H1 (cell line): ENCODE measurements at regions not wholly inside any gene's neighbourhood (a gene's known extent, or its start where the extent isn't known, plus 50 kb on each side); places are given as distances from the start of the nearest gene placed in this dataset.

Experiments used
- CTCF ChIA-PET: fragments of 300-600 bp; sonication (Branson Sonifier 250); formaldehyde crosslinking; loops from one replicate; lab custom pipeline; 2021; ENCODE audit not compliant: partially characterized antibody; lab: Charles Lee
- POLR2A ChIA-PET: fragments of 300-600 bp; sonication (Branson Sonifier 250); formaldehyde crosslinking; loops from one replicate; lab custom pipeline; 2021; ENCODE audit warnings: inconsistent platforms; ENCODE audit not compliant: partially characterized antibody; lab: Charles Lee
- DNase-seq, 2 experiments: peaks; one replicate each; pipeline versions ENCODE4 v3.0.0 to v3.0.0-alpha.2; 2010 to 2022; ENCODE audit warnings: low spot score in 2 of 2, low read depth in 1 of 2, mixed read lengths in 1 of 2
- FAIRE-seq: peaks from 2 replicates; lab custom pipeline; 2011; peaks lifted over from hg19 to GRCh38; lab: Jason Lieb, UNC
- H2AFZ ChIP-seq: 2 replicates; pipeline ENCODE4 v1.8.1; 2012; ENCODE audit warnings: low read length, inconsistent platforms
- H2AK5ac ChIP-seq: 2 replicates; pipeline ENCODE4 v1.6.1; 2013; ENCODE audit warnings: low read depth, low read length
- H2BK120ac ChIP-seq: replicated peaks from 2 replicates; pipeline ENCODE3; 2013; ENCODE audit warnings: low read depth, low read length, inconsistent platforms
- H2BK12ac ChIP-seq: 2 replicates; pipeline ENCODE4 v1.6.1; 2013; ENCODE audit warnings: low read depth, low read length
- H2BK15ac ChIP-seq: 2 replicates; pipeline ENCODE4 v1.6.1; 2013; ENCODE audit warnings: low read length
- H2BK20ac ChIP-seq: 2 replicates; pipeline ENCODE4 v1.6.1; 2013; ENCODE audit warnings: low read length
- H2BK5ac ChIP-seq: 2 replicates; pipeline ENCODE4 v1.6.1; 2013; ENCODE audit warnings: low read depth, low read length
- H3K14ac ChIP-seq: 2 replicates; pipeline ENCODE4 v1.6.1; 2013; ENCODE audit warnings: inconsistent platforms; ENCODE audit not compliant: insufficient read length
- H3K18ac ChIP-seq: 2 replicates; pipeline ENCODE4 v1.6.1; 2013; ENCODE audit warnings: low read length; ENCODE audit errors: extremely low read depth
- H3K23ac ChIP-seq: 2 replicates; pipeline ENCODE4 v1.6.1; 2013; ENCODE audit warnings: inconsistent platforms; ENCODE audit not compliant: insufficient read length
- H3K23me2 ChIP-seq: 2 replicates; pipeline ENCODE4 v1.6.1; 2013; ENCODE audit warnings: low read depth, low read length
- H3K27ac ChIP-seq: 2 replicates; pipeline ENCODE4 v1.6.1; 2011; ENCODE audit warnings: low read depth, low read length, inconsistent platforms
- H3K27me3 ChIP-seq, 4 experiments: replicated peaks in 1 of 4; 1 replicate in 1 of 4; 2 replicates in 3 of 4; pipeline versions ENCODE4 v1.6.1 to v1.8.1; 2011 to 2013; ENCODE audit warnings: low read length in 3 of 4, mild to moderate bottlenecking in 3 of 4, inconsistent platforms in 2 of 4, mixed read lengths in 2 of 4, moderate library complexity in 1 of 4; ENCODE audit not compliant: control insufficient read depth in 3 of 4, insufficient read depth in 3 of 4; ENCODE audit errors: extremely low read depth in 1 of 4
- H3K36me3 ChIP-seq, 4 experiments: 2 replicates each; pipeline versions ENCODE4 v1.6.1 to v1.8.1; 2011 to 2013; ENCODE audit warnings: mild to moderate bottlenecking in 4 of 4, low read length in 3 of 4, moderate library complexity in 2 of 4, control low read depth in 1 of 4, inconsistent platforms in 1 of 4; ENCODE audit not compliant: insufficient read depth in 4 of 4, control insufficient read depth in 2 of 4
- H3K4ac ChIP-seq: replicated peaks from 2 replicates; pipeline ENCODE3; 2013; ENCODE audit warnings: low read length, low read depth, mixed read lengths, inconsistent platforms; ENCODE audit not compliant: insufficient read length
- H3K4me1 ChIP-seq, 4 experiments: replicated peaks in 1 of 4; 1 replicate in 1 of 4; 2 replicates in 3 of 4; pipeline versions ENCODE4 v1.6.1 to v1.8.1; 2011 to 2013; ENCODE audit warnings: low read length in 3 of 4, inconsistent platforms in 2 of 4, mixed read lengths in 1 of 4; ENCODE audit not compliant: insufficient read depth in 4 of 4, control insufficient read depth in 3 of 4
- H3K4me2 ChIP-seq, 2 experiments: 2 replicates each; pipeline versions ENCODE4 v1.6.1 to v1.8.1; 2011 to 2013; ENCODE audit warnings: low read depth in 2 of 2, low read length in 2 of 2, control low read depth in 1 of 2, inconsistent platforms in 1 of 2, mild to moderate bottlenecking in 1 of 2; ENCODE audit not compliant: insufficient read depth in 1 of 2
- H3K4me3 ChIP-seq, 4 experiments: fragments of 200-600, 300-600 bp in 1 of 4; sonication (generic), shearing (Covaris generic), sonication (Bioruptor Twin) in 1 of 4; 2 replicates each; pipeline versions ENCODE4 v1.5.1 to v1.8.1; 2011 to 2016; ENCODE audit warnings: low read length in 4 of 4, low read depth in 3 of 4, control low read depth in 2 of 4, inconsistent platforms in 2 of 4, mild to moderate bottlenecking in 2 of 4, mixed read lengths in 1 of 4, moderate library complexity in 1 of 4; ENCODE audit not compliant: insufficient read depth in 2 of 4; ENCODE audit errors: extremely low read depth in 1 of 4
- H3K56ac ChIP-seq: replicated peaks from 2 replicates; pipeline ENCODE3; 2013; ENCODE audit warnings: low read depth, mild to moderate bottlenecking, mixed read lengths, low read length, inconsistent platforms; ENCODE audit not compliant: insufficient read length
- H3K79me1 ChIP-seq: 2 replicates; pipeline ENCODE4 v1.6.1; 2013; ENCODE audit warnings: low read depth, low read length, control low read depth
- H3K79me2 ChIP-seq, 2 experiments: 2 replicates each; pipeline versions ENCODE4 v1.6.1 to v1.8.1; 2012 to 2013; ENCODE audit warnings: low read length in 2 of 2, mild to moderate bottlenecking in 2 of 2, inconsistent platforms in 1 of 2; ENCODE audit not compliant: insufficient read depth in 2 of 2, control insufficient read depth in 1 of 2
- H3K9ac ChIP-seq, 4 experiments: replicated peaks in 1 of 4; 1 replicate in 1 of 4; 2 replicates in 3 of 4; pipeline versions ENCODE4 v1.6.1 to v1.8.1; 2011 to 2013; ENCODE audit warnings: low read depth in 3 of 4, low read length in 3 of 4, control low read depth in 2 of 4, mild to moderate bottlenecking in 2 of 4, moderate library complexity in 2 of 4, inconsistent platforms in 1 of 4; ENCODE audit errors: extremely low read depth in 1 of 4
- H3K9me3 ChIP-seq, 2 experiments: 2 replicates each; pipeline versions ENCODE4 v1.6.1 to v1.8.1; 2012 to 2013; ENCODE audit warnings: mild to moderate bottlenecking in 2 of 2, moderate library complexity in 2 of 2, control low read depth in 1 of 2, inconsistent platforms in 1 of 2, low read depth in 1 of 2, low read length in 1 of 2, mixed read lengths in 1 of 2; ENCODE audit not compliant: insufficient read depth in 2 of 2
- H4K20me1 ChIP-seq, 2 experiments: replicated peaks in 1 of 2; 2 replicates each; pipeline versions ENCODE3 to v1.8.1; 2011 to 2013; ENCODE audit warnings: inconsistent platforms in 2 of 2, low read length in 2 of 2, mild to moderate bottlenecking in 1 of 2; ENCODE audit not compliant: insufficient read depth in 2 of 2, control insufficient read depth in 1 of 2
- H4K5ac ChIP-seq: 2 replicates; pipeline ENCODE4 v1.6.1; 2013; ENCODE audit warnings: low read length, low read depth, mixed read lengths, inconsistent platforms; ENCODE audit not compliant: insufficient read length
- H4K8ac ChIP-seq: 2 replicates; pipeline ENCODE4 v1.8.0; 2013; ENCODE audit warnings: mild to moderate bottlenecking, moderate library complexity, low read length, inconsistent platforms; ENCODE audit not compliant: insufficient read depth; ENCODE audit errors: extremely low read depth
- H4K91ac ChIP-seq: replicated peaks from 2 replicates; pipeline ENCODE3; 2013; ENCODE audit warnings: low read length, mixed read lengths, inconsistent platforms; ENCODE audit not compliant: insufficient read length
- ASH2L ChIP-seq: fragments of 200-600, 300-600 bp; sonication (generic); IDR thresholded peaks from one replicate; pipeline ENCODE4 v1.7.1; 2017; ENCODE audit warnings: low read length
- CHD2 ChIP-seq: IDR thresholded peaks from 2 replicates; pipeline ENCODE4 v1.6.1; 2012; ENCODE audit warnings: low read length, improper control_type of control experiment
- NANOG ChIP-seq: IDR thresholded peaks from 2 replicates; pipeline ENCODE4 v1.6.1; 2011; ENCODE audit warnings: low read length, low read depth, mild to moderate bottlenecking, inconsistent platforms; ENCODE audit not compliant: insufficient read depth, poor library complexity, severe bottlenecking
- TAF1 ChIP-seq: IDR thresholded peaks from 2 replicates; pipeline ENCODE4 v1.6.1; 2011; ENCODE audit warnings: mild to moderate bottlenecking, low read depth, low read length
- WGBS, 2 experiments: shearing (Covaris generic) in 1 of 2; methylation state at CpG; one replicate each; pipeline versions ENCODE4 v1.1.6 to v1.1.7; 2013 to 2015; ENCODE audit warnings: low lambda C conversion rate in 2 of 2, mixed read lengths in 2 of 2, inconsistent platforms in 1 of 2, low coverage in 1 of 2, missing lambda C conversion rate in 1 of 2; ENCODE audit not compliant: insufficient replicate concordance in 2 of 2, insufficient coverage in 1 of 2, insufficient read length in 1 of 2; ENCODE audit errors: extremely low coverage in 1 of 2, missing lambda C conversion rate in 1 of 2; 5-methylcytosine and 5-hydroxymethylcytosine counted together

DNA sequence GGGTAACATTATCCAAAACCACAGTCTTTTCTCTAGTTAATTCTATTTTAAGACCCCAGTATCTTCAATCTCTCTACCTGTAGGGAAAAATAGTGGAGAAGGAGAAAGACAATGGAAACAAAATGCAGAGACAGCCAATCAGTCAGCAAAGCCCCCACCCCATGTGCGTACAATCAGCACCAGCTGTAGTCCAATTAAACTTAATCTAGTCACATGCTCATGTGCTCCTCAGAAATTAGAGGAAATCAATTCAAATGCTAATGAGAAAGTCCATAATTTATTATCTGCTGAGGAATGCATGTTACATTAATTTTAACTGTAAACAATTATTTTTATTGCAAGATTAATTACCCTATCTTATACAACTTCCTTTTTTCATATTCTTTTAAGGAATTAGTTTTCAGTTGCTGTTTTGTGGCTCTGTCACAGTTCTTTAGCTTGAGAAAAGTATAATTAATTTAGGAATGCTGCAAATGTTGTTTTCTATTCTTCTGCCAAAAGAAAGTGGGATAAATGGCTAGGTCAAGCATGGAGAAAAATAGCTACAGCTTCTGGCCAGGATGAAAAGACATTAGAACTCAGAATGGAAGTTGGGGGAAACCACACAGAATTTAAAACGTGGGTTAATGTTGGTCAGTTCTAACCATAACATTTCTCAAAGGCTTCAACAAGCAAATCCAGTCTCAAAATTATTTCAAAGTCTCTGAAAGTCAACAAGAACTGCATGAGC, 232.4 kb upstream of the HNRNPA3 start:
- no peak for FAIRE-seq
- Histone ChIP-seq H2AFZ (no peak overlapping the region), H2AK5ac (no peak overlapping the region), H3K14ac (no peak overlapping the region), H4K5ac (no peak overlapping the region), H3K23me2 (no peaks in the 10 kb centered on the region), H2BK20ac (no peak overlapping the region), H3K56ac (no peak overlapping the region), H2BK120ac (no peak overlapping the region), H3K23ac (no peak overlapping the region), H3K9ac (no peak overlapping the region), H3K4me1 (no peaks in the 10 kb centered on the region), H3K4ac (no peak overlapping the region), H3K4me2 (no peak overlapping the region), H3K18ac (no peak overlapping the region), H3K9me3 (no peaks in the 10 kb centered on the region), H4K91ac (no peak overlapping the region), H3K4me3 (no peak overlapping the region), H3K79me1 (no peaks in the 10 kb centered on the region), H3K27me3 (no peaks in the 10 kb centered on the region), H2BK12ac (no peak overlapping the region), H4K20me1 (no peaks in the 10 kb centered on the region), H3K36me3 (no peaks in the 10 kb centered on the region), H2BK15ac (no peak overlapping the region), H4K8ac (no peak overlapping the region), H3K27ac (no peak overlapping the region), H3K79me2 (no peaks in the 10 kb centered on the region), H2BK5ac (no peak overlapping the region)
- CTCF ChIA-PET, result interaction anchor here (0.7 to 1.3 kb wide), 3 partner anchors 158 to 169 kb away, joined by 3 to 4 read pairs (median 3); no protein-coding TSS in a partner anchor
- DNase-seq, result no peak
- POLR2A ChIA-PET, result no interaction called here
- 71% methylated on average over 2 of the region's 2 CpGs; no CpG with 5 or more reads in 1 of the 2 experiments for WGBS, 2 experiments
- TF ChIP-seq ASH2L (no peak), CHD2 (no peak), NANOG (no peak), TAF1 (no peak)
